ENCODE measurements at regions not wholly inside any gene's neighbourhood (a gene's known extent, or its start where the extent isn't known, plus 50 kb on each side); places are given as distances from the start of the nearest gene placed in this dataset.

- no peak for DNase-seq
Measured at GRCh38 chr4:145345401-145345800, 136.3 kb upstream of the SMAD1 start.

GRCh38 chr4:145341381-145341780 is 140.3 kb upstream of the SMAD1 start:
- no peak for DNase-seq

GRCh38 chr4:145340071-145340675 is 141.5 kb upstream of the SMAD1 start:
- no peak for DNase-seq

DNA sequence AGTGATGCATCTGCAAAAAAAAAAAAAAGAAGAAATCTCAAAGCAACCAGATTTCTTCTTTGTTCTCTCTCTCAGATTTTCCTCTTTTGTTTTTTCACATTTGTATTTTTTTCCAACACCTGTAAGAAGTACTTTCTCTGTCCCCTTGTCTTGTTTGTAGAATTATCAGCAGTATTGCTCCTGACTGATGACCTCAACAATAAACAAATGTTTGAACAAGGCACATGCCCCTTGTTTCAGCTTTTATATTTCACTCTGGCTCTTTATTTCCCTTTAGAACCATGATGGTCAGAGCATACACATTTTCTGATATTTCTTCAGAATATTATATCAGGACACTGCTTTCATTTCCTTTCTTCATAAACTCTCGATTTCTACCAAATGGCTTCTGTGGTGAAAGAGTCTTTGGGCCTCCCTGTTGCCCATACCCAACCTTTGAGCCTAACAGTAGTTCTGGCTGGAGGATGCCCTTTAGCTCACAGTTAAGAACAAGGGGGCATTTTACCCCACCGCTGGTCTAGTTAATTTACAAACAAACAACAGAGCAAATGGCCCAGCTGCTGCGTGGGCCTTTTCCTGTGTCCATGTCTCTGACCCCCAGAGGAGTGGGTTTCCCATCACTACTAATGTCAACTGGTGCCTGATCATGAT is 142.5 kb upstream of the SMAD1 start:
- no peak for DNase-seq

GRCh38 chr4:145338568-145338967 is 143.1 kb upstream of the SMAD1 start:
- no peak for DNase-seq

DNA sequence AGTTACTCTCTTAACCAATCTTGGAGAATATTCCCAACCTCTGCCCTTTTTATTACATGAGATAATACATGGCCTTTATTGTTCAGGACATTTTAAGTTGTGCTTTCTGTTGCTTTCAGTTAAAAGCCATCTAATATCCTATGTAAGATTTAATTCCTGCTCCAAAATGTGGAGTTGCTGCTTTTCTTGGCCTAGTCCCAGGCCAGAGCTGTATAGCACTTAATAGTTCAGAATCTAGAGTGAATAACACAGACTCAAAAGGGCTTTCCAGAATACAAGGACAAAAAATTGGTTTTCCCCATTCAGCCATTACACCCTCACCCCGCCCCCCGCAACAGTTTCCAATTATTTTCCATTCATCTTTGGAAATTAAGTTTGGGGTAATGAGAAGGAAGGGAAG is 144.3 kb upstream of the SMAD1 start:
- no peak for DNase-seq

DNA sequence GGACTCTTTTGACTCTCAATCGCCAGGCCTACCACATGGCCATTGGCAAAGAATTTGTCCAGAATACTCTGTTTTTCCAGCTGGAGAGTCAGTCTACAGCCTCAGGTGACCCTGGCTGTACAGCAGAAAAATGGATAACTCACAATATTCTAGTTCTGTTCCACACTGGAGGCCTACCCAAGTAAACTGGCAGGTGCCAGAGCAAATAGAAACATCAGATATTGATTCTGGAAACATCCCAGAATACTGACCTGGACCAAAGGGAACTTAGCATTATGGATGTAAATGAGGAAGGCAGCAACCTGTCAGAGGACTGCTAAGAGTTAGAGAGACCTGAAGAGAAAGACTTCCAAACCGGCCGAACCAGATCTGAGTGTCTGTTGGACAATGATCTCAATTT is 147.9 kb upstream of the SMAD1 start:
- no peak for DNase-seq

DNA sequence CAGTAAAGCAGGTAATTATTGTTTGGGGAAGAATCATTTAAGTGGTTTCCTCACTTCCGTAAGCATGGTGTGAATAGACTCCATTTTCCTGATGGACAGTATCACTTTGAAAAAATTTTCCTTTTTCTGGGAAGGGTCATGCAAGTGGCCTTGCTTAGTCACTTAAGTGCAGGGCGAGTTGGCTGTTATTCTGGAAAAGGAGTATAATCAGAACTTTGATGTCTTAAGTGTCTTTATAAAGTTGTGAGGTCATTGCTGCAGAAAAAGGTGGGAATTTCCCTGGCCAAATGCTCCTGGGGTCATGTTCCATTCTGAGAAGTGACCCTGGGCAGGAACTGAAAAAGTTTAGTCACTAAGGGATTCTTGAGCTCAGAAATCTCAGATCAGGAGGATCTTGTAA is 146.1 kb upstream of the OTUD4 start:
- DNase-seq: no peak

GRCh38 chr4:145324161-145324560 is 143.8 kb upstream of the OTUD4 start:
- no peak for DNase-seq

- DNase-seq: no peak
Measured at GRCh38 chr4:145320294-145320693, 139.9 kb upstream of the OTUD4 start.

DNA sequence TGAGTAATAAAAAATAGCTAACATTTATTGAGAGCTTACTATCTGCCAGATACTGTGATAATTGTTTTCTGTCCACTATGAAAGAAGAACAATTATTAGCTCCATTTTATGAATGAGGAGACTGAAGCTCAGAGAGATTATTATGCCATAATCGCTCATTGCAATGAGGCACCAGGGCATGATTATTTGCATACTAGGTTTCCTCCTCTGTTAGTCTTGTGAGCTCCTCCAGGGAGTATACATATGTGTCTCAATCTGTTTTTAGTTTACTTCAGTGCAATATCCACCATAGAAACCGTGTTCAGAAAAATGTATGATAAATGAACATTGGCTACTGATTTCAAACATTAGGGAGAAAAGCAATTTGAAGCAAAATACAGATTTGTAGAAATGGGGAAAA is 139.4 kb upstream of the OTUD4 start:
- no peak for DNase-seq

- no peak for DNase-seq
Measured at GRCh38 chr4:145316897-145317574, 136.6 kb upstream of the OTUD4 start.

GRCh38 chr4:145315811-145316225 is 135.4 kb upstream of the OTUD4 start:
- no peak for DNase-seq

DNA sequence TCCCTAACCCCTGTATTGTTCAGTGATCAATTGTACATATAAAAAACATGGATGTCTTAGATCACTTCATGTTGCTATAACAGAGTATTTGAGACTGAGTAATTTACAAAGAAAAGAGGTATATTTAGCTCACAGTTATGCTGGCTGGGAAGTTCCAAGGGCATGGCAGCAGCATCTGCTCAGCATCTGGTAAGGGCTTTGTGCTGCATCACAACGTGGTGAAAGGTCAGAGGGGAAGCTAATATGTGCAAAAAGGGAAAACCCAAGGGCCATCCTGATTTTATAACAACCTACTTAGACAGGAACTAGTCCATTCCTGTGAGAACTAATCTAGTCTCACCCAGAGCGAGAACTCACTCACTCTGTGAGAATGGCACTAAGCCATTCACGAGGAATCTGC is 128.2 kb upstream of the OTUD4 start:
- DNase-seq: no peak

GRCh38 chr4:145307763-145308430 is 127.5 kb upstream of the OTUD4 start:
- DNase-seq: no peak

DNA sequence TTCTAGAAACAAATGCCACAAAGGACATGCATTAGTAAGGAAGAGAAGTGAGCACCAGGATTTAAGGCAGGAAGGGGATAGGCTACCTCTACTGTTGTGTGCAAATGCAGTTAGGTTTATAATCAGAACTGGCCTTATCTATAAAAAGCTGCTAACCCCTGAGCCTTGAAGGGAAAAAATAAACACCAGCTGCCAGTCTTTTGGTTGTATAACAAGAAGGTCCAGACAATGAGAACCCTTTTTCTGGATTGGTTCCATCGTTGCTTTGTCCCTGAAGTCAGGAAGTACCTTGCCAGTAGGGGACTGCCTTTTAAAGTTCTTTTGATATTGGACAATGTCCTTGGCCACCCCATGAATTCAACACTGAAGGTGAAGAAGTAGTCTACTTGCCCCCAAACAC is 126.7 kb upstream of the OTUD4 start:
- no peak for DNase-seq

GRCh38 chr4:145302725-145303124 is 122.3 kb upstream of the OTUD4 start:
- no peak for DNase-seq

GRCh38 chr4:145301386-145302080 is 121.1 kb upstream of the OTUD4 start:
- DNase-seq: no peak

DNA sequence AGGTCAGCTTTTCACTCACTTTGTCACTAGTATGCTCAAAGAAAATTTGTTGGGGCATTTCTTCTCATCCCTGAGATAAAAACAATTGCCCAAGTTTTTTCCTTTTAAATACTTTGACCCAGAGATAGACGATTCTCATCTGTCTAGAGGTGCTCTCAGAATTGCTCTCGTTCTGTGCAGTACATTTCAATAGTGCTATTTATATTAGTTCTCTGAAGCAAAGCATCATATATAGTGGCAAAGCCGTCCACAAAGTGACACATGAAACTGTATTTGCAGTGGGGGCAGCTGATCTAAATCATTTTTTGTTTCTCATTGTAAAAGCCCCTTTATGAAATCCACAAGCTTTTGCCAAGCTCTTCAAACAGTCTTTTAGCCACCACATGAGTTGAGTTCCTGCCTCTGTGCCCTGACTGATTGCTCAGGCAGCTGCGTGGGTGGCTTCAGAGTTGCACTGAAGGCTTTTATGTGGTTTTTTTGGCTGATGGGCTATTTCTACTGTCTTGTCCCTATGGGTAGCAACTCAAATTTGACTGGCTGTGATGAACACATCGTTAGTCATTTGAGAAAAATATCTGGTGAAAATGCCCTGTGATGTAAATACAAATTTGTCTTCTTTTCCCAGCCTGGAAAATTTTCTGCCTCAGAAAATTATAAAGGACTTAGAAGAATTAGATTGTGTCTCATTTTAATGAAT is 119.1 kb upstream of the OTUD4 start:
- DNase-seq: no peak

DNA sequence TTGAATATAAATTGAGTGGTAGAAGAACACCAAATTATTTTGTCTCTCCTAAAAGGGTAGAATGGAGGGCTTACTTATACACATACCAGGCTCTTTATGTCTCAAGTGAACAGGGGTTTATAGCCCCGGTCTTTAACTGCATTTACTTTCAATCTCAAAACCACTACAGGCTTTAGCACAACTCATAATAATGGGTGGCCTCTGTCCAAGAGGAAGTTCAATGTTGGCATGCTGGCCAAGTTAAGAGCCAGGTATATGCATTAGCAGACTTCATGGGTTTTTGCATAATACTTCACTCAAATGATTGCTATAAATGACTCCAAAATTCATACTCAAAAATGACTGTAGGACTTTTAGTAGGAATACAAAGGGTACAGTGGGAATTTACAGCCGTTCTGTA is 118.5 kb upstream of the OTUD4 start:
- DNase-seq: no peak

GRCh38 chr4:145297556-145297955 is 117.2 kb upstream of the OTUD4 start:
- no peak for DNase-seq

DNA sequence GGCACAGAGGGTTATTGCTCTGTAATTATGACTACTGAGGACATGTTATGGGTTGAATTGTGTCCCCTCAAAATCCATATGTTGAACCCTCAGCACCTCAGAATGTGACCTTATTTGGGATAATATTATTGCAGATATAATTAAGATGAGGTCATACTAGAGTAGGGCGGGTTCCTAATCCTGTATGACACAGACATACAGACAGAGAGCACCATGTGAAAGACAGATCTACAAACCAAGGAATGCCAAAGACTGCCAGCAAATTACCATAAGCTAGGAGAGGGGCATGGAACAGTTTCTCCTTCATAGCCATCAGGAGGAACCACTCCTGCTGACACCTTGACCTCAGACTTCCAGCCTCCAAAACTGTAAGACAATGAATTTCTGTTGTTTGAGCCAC is 115.2 kb upstream of the OTUD4 start:
- no peak for DNase-seq

DNA sequence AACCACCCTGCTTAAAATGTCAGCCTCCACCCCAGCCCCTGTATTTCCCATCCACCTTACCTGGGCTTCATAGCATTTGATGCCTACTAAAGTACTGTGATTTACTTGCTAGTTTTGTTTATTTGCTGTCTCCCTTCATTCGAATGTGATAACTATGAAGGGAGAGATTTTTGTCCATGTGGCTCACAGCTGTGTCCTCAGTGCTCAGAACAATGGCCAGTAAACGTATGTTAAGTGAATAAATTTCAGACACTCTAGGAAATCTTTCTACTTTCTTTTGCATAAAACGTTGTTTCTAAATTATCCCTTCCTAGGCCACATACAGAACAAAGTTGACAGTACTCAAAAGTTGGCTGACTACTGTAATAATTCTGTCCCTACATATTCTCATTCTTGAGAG is 114.7 kb upstream of the OTUD4 start:
- no peak for DNase-seq
